Uterus (tissue), 3 donors: ENCODE measurements at regions not wholly inside any gene's neighbourhood (a gene's known extent, or its start where the extent isn't known, plus 50 kb on each side); places are given as distances from the start of the nearest gene placed in this dataset.

Experiments used
- DNase-seq, 2 donors: peaks; one replicate each; pipeline ENCODE4 v3.0.0-alpha.2; 2019 to 2020
- H3K27ac ChIP-seq, 2 donors: fragments of 200-600 bp; sonication (generic); 1 replicate in 1 of 2; 2 replicates in 1 of 2; pipeline ENCODE4 v1.5.1; 2016 to 2018
- H3K27me3 ChIP-seq, 2 donors: fragments of 200-600 bp; sonication (generic); one replicate each; pipeline ENCODE4 v1.5.1; 2018 to 2019; ENCODE audit warnings: control low read depth in 1 of 2
- H3K36me3 ChIP-seq, 2 donors: fragments of 200-600 bp; sonication (generic); one replicate each; pipeline ENCODE4 v1.5.1; 2019; ENCODE audit warnings: control low read depth in 1 of 2
- H3K4me1 ChIP-seq, 2 donors: fragments of 200-600 bp; sonication (generic); one replicate each; pipeline ENCODE4 v1.5.1; 2018 to 2019; ENCODE audit warnings: control low read depth in 1 of 2
- H3K4me3 ChIP-seq, 2 donors: fragments of 200-600 bp; sonication (generic); 1 replicate in 1 of 2; 2 replicates in 1 of 2; pipeline ENCODE4 v1.5.1; 2018 to 2019; ENCODE audit warnings: mild to moderate bottlenecking in 1 of 2
- H3K9me3 ChIP-seq, 2 donors: fragments of 200-600 bp; sonication (generic); one replicate each; pipeline ENCODE4 v1.5.1; 2019; ENCODE audit warnings: control low read depth in 1 of 2
- CTCF ChIP-seq, 4 experiments: fragments of 200-600 bp in 2 of 4; fragments of 450-650 bp in 2 of 4; sonication (generic) in 2 of 4; IDR thresholded peaks; one replicate each; pipeline ENCODE4 v1.5.1; 2016 to 2019; ENCODE audit warnings: antibody characterized with exemption in 4 of 4, mild to moderate bottlenecking in 2 of 4, moderate library complexity in 1 of 4
- POLR2A ChIP-seq, 2 donors: fragments of 450-650 bp; IDR thresholded peaks; one replicate each; pipeline ENCODE4 v1.6.1; 2016; ENCODE audit warnings: antibody characterized with exemption in 2 of 2, mild to moderate bottlenecking in 1 of 2, moderate library complexity in 1 of 2
- intact Hi-C: fragments of 100-400 bp; cut with DNase I; formaldehyde crosslinking; loops from one replicate; pipeline ENCODE4 v1.15.1; 2023; ENCODE audit warnings: low total_unique reads
- donor health status: DM: yes; HTN: yes; CAD: no.

- Histone ChIP-seq H3K4me1 (no peaks in the 10 kb centered on the region), H3K36me3 (no peaks in the 10 kb centered on the region)
- intact Hi-C loops, result no loop called here
These were observed 108.5 kb downstream of the CAVIN4 start for GRCh38 chr9:100686420-100686819.

GRCh38 chr9:100689635-100690034 lies 111.8 kb downstream of the CAVIN4 start:
- intact Hi-C loops, result no loop called here

More at GRCh38 chr9:100686420-100686819, 108.5 kb downstream of the CAVIN4 start:
- no peak for DNase-seq
- no peak for TF ChIP-seq POLR2A (IDR thresholded peaks at IDR 0.05)
- no peak for TF ChIP-seq CTCF (IDR thresholded peaks at IDR 0.05)
- no peak overlapping the region for H3K4me3 ChIP-seq
- H3K27me3 ChIP-seq, result no peaks in the 10 kb centered on the region
- H3K9me3 ChIP-seq, result no peaks in the 10 kb centered on the region
- no peak overlapping the region for H3K27ac ChIP-seq

GRCh38 chr9:100690438-100690837 lies 112.6 kb downstream of the CAVIN4 start:
- DNase-seq, result no peak
- intact Hi-C loops, result no loop called here
- Histone ChIP-seq H3K36me3 (no peaks in the 10 kb centered on the region), H3K4me3 (no peak overlapping the region), H3K27ac (no peak overlapping the region), H3K4me1 (no peaks in the 10 kb centered on the region), H3K9me3 (no peaks in the 10 kb centered on the region), H3K27me3 (no peaks in the 10 kb centered on the region)
- TF ChIP-seq CTCF (IDR thresholded peaks at IDR 0.05) (no peak), POLR2A (IDR thresholded peaks at IDR 0.05) (no peak)

More at GRCh38 chr9:100689635-100690034, 111.8 kb downstream of the CAVIN4 start:
- Histone ChIP-seq H3K36me3 (no peaks in the 10 kb centered on the region), H3K27ac (no peak overlapping the region), H3K9me3 (no peaks in the 10 kb centered on the region), H3K4me3 (no peak overlapping the region), H3K27me3 (no peaks in the 10 kb centered on the region), H3K4me1 (no peaks in the 10 kb centered on the region)
- DNase-seq, result no peak
- TF ChIP-seq CTCF (IDR thresholded peaks at IDR 0.05), result no peak
- TF ChIP-seq POLR2A (IDR thresholded peaks at IDR 0.05), result no peak

- no peak overlapping the region for H3K27ac ChIP-seq
- H3K36me3 ChIP-seq, result no peaks in the 10 kb centered on the region
- DNase-seq, result no peak
- H3K4me3 ChIP-seq, result no peak overlapping the region
- H3K27me3 ChIP-seq, result no peaks in the 10 kb centered on the region
- TF ChIP-seq CTCF (IDR thresholded peaks at IDR 0.05) (no peak), POLR2A (IDR thresholded peaks at IDR 0.05) (no peak)
- no peaks in the 10 kb centered on the region for H3K9me3 ChIP-seq
- intact Hi-C loops, result no loop called here
- H3K4me1 ChIP-seq, result no peaks in the 10 kb centered on the region
These were observed 119.5 kb downstream of the CAVIN4 start for GRCh38 chr9:100697339-100697738.

- intact Hi-C loops, result no loop called here
- no peaks in the 10 kb centered on the region for H3K36me3 ChIP-seq
- H3K4me1 ChIP-seq, result no peaks in the 10 kb centered on the region
- H3K27me3 ChIP-seq, result no peaks in the 10 kb centered on the region
- no peaks in the 10 kb centered on the region for H3K9me3 ChIP-seq
- no peak overlapping the region for H3K27ac ChIP-seq
- no peak for DNase-seq
- TF ChIP-seq POLR2A (IDR thresholded peaks at IDR 0.05) (no peak), CTCF (IDR thresholded peaks at IDR 0.05) (no peak)
- H3K4me3 ChIP-seq, result no peak overlapping the region
These were observed 121.1 kb downstream of the CAVIN4 start for GRCh38 chr9:100698945-100699344.
